DOHH2 (cell line): ENCODE measurements at regions not wholly inside any gene's neighbourhood (a gene's known extent, or its start where the extent isn't known, plus 50 kb on each side); places are given as distances from the start of the nearest gene placed in this dataset.

ENCODE experiments used
- H3F3A ChIP-seq: fragments of 200-600 bp; sonication (generic), shearing (Covaris generic); 2 replicates; pipeline ENCODE4 v1.6.0; 2016; ENCODE audit warnings: antibody characterized with exemption, mild to moderate bottlenecking; ENCODE audit not compliant: control insufficient read depth, insufficient read depth
- H3K27ac ChIP-seq: fragments of 200-600 bp; sonication (generic); 2 replicates; pipeline ENCODE4 v1.5.1; 2014; ENCODE audit warnings: low read depth, mild to moderate bottlenecking, low read length, moderate library complexity
- H3K27me3 ChIP-seq: fragments of 200-600 bp; sonication (generic); 2 replicates; pipeline ENCODE4 v1.6.1; 2014; ENCODE audit warnings: mild to moderate bottlenecking, low read length, mixed read lengths; ENCODE audit not compliant: control insufficient read depth
- H3K36me3 ChIP-seq: fragments of 200-600 bp; sonication (generic); 2 replicates; pipeline ENCODE4 v1.6.1; 2014; ENCODE audit warnings: mild to moderate bottlenecking, low read length, moderate library complexity, mixed read lengths; ENCODE audit not compliant: control insufficient read depth
- H3K4me1 ChIP-seq: fragments of 200-600 bp; sonication (generic); 2 replicates; pipeline ENCODE4 v1.6.1; 2014; ENCODE audit warnings: mild to moderate bottlenecking, low read length, mixed read lengths; ENCODE audit not compliant: control insufficient read depth
- H3K4me2 ChIP-seq: fragments of 200-600 bp; sonication (generic); 2 replicates; pipeline ENCODE4 v1.6.0; 2014; ENCODE audit warnings: mild to moderate bottlenecking, low read length, moderate library complexity
- H3K4me3 ChIP-seq: fragments of 200-600 bp; sonication (generic); 2 replicates; pipeline ENCODE4 v1.5.1; 2014; ENCODE audit warnings: mild to moderate bottlenecking, low read length, mixed read lengths
- H3K79me2 ChIP-seq: fragments of 200-600 bp; sonication (generic); 2 replicates; pipeline ENCODE4 v1.6.1; 2014; ENCODE audit warnings: mild to moderate bottlenecking, low read length, mixed read lengths; ENCODE audit not compliant: control insufficient read depth
- H3K9me2 ChIP-seq: fragments of 200-600 bp; sonication (generic); replicated peaks from 2 replicates; pipeline ENCODE4 v1.6.1; 2014; ENCODE audit warnings: mild to moderate bottlenecking, low read length, mixed read lengths; ENCODE audit not compliant: control insufficient read depth
- H3K9me3 ChIP-seq: fragments of 200-600 bp; sonication (generic); 2 replicates; pipeline ENCODE4 v1.6.1; 2014; ENCODE audit warnings: antibody characterized with exemption, low read length, mixed read lengths; ENCODE audit not compliant: control insufficient read depth, insufficient read depth
- H4K20me1 ChIP-seq: fragments of 200-600 bp; sonication (generic); 2 replicates; pipeline ENCODE4 v1.6.0; 2014; ENCODE audit warnings: low read depth, mild to moderate bottlenecking, antibody characterized with exemption, low read length, moderate library complexity; ENCODE audit not compliant: control insufficient read depth, insufficient read depth
- EZH2phosphoT487 ChIP-seq: fragments of 200-600 bp; sonication (generic); IDR thresholded peaks from 2 replicates; pipeline ENCODE4 v1.6.1; 2017; ENCODE audit warnings: borderline replicate concordance, mild to moderate bottlenecking, antibody characterized with exemption, low read length, moderate library complexity, mixed read lengths
- TF ChIP-seq, protein P1 (sequence below): fragments of 200-600 bp; sonication (generic); IDR thresholded peaks from one replicate; pipeline ENCODE4 v1.5.1; 2014; ENCODE audit warnings: antibody characterized with exemption, mild to moderate bottlenecking, low read depth, low read length; ENCODE audit not compliant: poor library complexity, severe bottlenecking

DNA sequence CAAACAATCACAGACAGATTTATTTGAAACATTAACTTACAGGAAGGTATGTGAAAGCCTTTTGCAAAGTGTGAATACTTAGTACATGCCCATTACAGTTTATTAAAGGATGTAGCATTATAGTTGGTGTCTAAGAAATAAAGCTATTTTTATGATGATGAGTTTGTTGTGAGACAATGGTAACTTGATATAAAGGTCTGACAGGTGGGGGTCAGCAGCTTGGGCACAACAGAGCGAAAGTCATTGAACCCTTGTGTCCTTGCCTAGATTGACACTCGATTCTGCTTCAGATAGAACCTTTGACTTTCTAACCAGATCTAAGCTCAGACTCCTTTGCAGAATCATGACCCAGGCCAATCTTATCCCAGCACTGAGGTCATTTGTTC, 777.9 kb downstream of the NTRK3 start:
- Histone ChIP-seq H3K36me3 (no peaks in the 10 kb centered on the region), H3K9me2 (no peaks in the 10 kb centered on the region), H3K4me3 (no peak overlapping the region), H3K27me3 (no peaks in the 10 kb centered on the region), H3F3A (no peaks in the 10 kb centered on the region), H3K9me3 (no peaks in the 10 kb centered on the region), H3K79me2 (no peaks in the 10 kb centered on the region), H3K27ac (no peak overlapping the region), H3K4me2 (no peak overlapping the region), H4K20me1 (no peaks in the 10 kb centered on the region), H3K4me1 (no peaks in the 10 kb centered on the region)
- TF ChIP-seq, protein P1, sequence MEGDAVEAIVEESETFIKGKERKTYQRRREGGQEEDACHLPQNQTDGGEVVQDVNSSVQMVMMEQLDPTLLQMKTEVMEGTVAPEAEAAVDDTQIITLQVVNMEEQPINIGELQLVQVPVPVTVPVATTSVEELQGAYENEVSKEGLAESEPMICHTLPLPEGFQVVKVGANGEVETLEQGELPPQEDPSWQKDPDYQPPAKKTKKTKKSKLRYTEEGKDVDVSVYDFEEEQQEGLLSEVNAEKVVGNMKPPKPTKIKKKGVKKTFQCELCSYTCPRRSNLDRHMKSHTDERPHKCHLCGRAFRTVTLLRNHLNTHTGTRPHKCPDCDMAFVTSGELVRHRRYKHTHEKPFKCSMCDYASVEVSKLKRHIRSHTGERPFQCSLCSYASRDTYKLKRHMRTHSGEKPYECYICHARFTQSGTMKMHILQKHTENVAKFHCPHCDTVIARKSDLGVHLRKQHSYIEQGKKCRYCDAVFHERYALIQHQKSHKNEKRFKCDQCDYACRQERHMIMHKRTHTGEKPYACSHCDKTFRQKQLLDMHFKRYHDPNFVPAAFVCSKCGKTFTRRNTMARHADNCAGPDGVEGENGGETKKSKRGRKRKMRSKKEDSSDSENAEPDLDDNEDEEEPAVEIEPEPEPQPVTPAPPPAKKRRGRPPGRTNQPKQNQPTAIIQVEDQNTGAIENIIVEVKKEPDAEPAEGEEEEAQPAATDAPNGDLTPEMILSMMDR: no peak

DNA sequence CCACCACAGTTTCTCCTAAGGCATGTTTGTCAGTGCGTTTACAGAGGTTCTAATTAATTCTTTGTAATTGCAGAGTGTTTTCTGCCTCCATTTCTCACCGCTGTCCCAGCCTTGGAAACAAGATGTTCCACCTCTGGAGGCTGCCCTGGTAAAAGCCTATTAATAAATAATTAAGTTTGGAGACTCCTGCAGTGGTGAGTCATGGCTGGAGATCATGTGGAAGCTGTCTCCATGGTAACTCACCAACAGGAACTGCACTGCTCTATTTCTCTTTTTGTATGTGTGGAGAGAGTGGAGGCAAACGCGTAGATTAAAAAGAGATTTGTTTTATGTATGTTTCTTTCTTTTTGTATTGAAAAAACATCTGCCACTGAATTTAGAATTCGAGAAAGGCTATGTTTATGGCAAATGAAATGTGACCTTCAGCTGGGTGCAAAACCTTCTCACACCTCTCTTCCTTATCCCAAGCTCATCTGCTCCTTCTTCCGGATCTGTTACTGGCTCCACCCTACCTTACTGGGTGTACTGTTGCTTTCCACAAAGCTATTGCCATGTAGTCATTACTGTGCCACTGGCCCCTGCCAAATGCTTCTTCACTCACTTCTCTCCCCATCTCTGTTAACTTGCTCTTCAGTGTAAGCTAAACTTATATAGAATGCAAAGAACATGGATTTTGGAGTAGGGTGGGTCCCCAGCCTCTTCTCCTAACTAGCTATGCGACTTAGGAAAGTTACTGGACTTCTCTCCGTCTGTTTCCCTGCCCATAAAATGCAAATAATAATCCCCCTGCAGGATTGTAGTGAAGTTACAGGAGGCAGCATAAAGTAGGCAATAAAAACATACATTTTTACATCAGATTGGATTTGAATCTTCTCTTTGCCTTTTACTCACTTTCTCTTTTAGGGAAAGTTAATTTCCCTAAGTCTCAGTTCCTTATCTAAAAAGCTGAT, 778.5 kb downstream of the NTRK3 start:
- Histone ChIP-seq H3K9me2 (no peaks in the 10 kb centered on the region), H3K4me3 (no peak overlapping the region), H3K36me3 (no peaks in the 10 kb centered on the region), H3K27me3 (no peaks in the 10 kb centered on the region), H3K27ac (no peak overlapping the region), H3K9me3 (no peaks in the 10 kb centered on the region), H3K4me1 (no peaks in the 10 kb centered on the region), H3K79me2 (no peaks in the 10 kb centered on the region), H3K4me2 (no peak overlapping the region), H4K20me1 (no peaks in the 10 kb centered on the region), H3F3A (no peaks in the 10 kb centered on the region)
- TF ChIP-seq, protein P1: no peak
- TF ChIP-seq EZH2phosphoT487: no peak

DNA sequence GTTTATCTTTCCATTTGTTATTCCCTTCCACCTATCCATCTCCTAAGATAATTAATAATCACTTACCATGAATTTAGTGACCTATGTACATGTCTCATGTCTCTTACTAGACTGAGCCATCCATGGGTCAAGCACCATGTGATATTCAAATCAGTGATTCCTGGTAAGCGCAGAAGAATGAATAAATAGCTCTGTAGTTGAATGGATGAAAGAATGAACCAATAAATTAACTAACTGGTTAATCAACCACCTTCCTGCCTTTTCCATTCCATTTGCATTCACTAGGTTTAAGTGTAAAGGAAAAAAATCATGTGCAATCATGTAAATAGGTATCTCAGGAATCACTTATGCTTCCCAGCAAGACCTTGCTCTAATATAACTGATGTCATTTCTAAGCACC, 779.5 kb downstream of the NTRK3 start:
- no peaks in the 10 kb centered on the region for H3F3A ChIP-seq
- H3K79me2 ChIP-seq: no peaks in the 10 kb centered on the region
- no peak overlapping the region for H3K27ac ChIP-seq
- H3K4me3 ChIP-seq: no peak overlapping the region
- H3K27me3 ChIP-seq: no peaks in the 10 kb centered on the region
- no peaks in the 10 kb centered on the region for H3K9me3 ChIP-seq
- no peak overlapping the region for H3K4me2 ChIP-seq
- H3K4me1 ChIP-seq: no peaks in the 10 kb centered on the region
- no peaks in the 10 kb centered on the region for H3K9me2 ChIP-seq
- TF ChIP-seq EZH2phosphoT487: no peak
- TF ChIP-seq, protein P1: no peak
- no peaks in the 10 kb centered on the region for H3K36me3 ChIP-seq
- no peaks in the 10 kb centered on the region for H4K20me1 ChIP-seq
